HG02610 (cell line): ENCODE measurements at regions not wholly inside any gene's neighbourhood (a gene's known extent, or its start where the extent isn't known, plus 50 kb on each side); places are given as distances from the start of the nearest gene placed in this dataset.
"Not testable (repeated sequence)": the region's sequence is repeated elsewhere in the genome, so short reads cannot be mapped to it uniquely, and the experiment has no call there.

Experiments used
- ATAC-seq: cut with Tn5 transposase; IDR thresholded peaks from one replicate; pipeline ENCODE4 v1.9.1; 2021; ENCODE audit warnings: mild to moderate bottlenecking, moderate library complexity; ENCODE audit not compliant: unreplicated experiment

DNA sequence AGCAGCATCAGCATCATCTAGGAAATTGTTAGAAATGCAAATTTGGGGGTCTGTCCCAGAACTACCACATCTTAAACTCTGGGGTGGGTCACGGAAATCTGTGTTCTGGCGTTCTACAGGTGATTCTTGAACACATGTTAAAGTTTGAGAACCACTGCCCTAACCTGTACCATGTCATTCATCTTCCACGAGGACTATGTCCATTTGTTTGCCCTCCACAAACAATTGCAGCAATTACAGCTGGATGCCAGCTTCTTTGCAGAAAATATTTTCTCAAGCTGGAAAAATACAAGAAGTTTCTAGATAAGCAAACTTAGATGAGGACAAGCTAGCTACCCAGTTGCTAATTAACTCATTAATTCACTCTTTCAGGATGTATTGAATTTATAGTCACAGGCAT lies 54.1 kb downstream of the MAFB start:
- no peak for ATAC-seq

DNA sequence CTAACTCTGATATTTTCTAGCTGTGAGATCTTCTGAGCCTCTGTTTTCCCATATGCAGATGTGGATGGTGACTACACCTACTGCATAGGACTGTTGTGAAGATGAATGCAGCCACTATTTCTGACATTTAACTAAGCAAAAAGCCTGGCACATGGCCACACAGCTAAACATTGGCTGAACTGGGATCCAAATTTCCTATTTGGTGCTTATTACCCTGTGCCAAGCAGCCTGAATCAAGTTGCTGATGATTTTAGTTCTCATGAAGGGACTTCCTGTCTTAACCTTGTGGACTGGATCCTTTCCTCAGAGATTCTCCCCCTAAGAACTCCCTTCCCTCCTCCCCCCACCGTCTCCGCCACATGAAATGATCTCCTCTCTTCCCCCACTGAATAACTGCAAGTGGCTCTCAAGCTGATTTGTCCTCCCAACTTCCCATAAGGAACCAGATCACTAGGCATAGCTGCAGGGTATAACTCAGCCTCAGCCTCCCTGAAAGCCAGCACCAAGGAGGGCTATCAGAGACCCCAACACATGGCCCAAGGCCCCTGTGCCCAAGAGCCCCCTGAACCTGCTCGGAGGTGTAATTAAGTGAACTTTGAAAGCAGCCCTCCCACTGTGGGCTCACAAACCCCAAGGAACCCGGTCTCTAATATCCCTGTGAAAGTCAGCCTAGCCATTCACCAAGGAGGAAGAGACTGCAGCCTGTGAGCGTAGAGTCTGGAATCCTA lies 55.7 kb downstream of the MAFB start:
- ATAC-seq, result no peak

DNA sequence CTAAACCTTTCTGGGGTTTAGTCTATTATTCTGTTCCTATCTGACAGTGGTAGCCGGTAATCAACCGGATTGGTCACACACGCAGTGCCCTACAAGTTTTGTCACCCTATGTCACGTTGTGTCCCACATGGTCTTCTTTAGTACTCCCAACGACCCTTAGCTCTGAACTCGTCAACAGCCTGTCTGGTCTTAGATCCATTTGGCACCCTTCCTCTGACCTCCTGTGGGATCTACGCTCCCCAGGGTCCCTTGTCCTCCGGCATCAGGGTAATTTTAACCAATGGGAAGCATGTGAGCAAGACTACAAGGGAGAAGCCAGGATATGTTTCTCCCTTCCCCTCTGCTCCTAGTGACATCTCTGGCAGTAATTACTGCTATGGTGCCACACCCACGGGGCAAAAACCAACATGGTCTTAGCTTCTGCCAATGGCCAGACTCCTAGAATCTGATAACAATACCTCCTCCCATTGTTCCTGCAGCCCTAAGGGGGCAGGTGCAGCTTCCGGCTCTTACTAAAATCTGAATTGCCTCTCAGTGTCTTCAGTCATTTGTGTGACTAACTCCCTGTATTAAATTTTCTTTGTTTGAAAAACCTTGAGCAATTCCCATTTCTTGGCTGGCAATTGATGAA lies 56.6 kb downstream of the MAFB start:
- no peak for ATAC-seq

DNA sequence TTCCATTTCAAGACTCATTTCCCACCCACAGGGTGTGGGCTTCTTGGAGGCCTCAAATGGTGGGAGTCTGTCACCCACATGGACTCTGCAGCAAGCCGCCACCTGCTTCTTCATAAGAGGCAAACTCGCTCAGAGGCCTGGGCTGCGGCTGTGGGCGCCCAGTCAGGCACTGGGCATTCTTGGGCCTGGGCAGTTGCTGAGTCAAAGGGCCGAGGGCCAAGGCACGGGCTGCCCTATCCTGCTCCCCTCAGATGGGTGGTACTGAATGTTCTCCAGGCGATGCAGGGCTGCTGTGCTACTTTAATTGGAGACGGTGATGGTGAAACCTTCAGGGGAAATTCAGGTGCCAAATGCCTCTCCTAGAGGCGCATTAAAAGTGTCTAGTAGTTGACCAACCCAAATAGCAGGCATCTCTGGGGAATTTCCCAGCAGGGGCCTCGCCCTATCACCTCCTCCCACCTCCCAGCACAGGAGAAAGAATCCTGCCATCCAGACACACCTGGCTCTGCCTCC lies 57.9 kb downstream of the MAFB start:
- no peak for ATAC-seq

DNA sequence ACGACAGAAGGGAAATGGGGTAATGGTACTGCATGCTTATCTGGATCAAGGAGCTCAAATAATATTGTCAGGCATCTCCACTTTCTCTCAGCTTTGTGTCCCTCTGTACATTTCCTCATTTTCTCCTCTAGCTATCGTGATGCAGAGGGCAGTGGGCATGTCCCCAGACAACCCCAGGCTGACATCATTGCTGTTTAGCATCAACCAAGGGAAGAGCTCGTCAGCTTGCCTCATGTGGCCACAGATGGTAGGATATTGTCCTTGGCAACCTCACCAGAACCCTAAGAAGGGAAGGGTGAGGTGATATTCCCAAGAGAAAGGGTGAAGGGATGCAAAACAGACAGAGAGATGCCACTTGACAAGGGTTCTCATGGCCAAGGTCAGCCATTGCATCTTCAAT lies 58.3 kb downstream of the MAFB start:
- no peak for ATAC-seq

DNA sequence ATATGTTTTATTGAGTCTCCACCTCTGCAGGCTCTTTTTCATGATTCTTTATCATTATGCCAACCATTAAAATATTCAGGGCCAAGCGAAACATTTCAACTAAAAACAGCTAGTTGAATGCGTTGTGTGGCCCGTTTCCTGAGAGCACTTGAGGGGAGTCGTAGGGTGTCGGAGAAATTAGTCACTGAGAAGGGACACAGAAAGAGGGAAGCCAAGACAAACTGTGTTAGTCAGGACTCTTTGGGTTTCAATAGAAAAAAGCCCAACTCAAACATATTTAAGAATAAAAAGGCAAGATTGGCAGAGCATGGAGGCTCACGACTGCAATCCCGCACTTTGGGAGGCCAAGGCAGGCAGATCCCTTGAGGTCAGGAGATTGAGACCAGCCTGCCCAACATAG lies 58.9 kb downstream of the MAFB start:
- ATAC-seq, result no peak

DNA sequence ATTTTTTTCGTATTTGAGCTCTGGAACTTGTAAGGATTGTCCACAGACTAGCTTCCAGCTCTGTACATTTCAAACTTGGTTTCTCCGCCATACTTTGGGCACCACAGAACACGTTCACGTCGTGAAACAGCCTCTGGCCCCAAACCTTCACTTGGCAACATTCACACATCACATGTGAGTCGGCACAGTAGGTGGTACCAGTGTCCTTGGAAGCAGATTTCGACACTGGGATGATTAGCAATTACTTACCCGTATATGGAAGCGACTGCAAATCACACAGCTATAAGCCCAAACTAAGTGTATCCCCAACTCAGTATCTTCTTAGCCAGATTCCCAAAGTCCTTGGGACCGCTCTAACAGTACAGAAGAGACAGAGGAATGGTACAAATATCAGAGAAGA lies 60.2 kb downstream of the MAFB start:
- ATAC-seq, result no peak

DNA sequence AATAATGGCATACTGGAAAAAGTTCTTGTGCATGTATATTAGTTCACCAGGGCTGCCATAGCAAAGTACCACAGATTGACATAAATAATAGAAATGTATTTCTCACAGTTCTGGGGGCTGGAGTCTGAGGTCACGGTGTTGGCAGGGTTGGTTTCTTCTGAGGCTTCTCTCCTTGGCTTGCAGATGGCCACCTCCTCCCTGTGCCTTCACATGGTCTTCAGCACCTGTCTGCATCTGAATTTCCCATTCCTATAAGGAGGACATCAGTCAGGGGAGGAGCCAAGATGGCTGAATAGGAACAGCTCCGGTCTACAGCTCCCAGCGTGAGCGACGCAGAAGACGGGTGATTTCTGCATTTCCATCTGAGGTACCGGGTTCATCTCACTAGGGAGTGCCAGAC lies 70.0 kb downstream of the MAFB start:
- not testable (repeated sequence) for ATAC-seq

DNA sequence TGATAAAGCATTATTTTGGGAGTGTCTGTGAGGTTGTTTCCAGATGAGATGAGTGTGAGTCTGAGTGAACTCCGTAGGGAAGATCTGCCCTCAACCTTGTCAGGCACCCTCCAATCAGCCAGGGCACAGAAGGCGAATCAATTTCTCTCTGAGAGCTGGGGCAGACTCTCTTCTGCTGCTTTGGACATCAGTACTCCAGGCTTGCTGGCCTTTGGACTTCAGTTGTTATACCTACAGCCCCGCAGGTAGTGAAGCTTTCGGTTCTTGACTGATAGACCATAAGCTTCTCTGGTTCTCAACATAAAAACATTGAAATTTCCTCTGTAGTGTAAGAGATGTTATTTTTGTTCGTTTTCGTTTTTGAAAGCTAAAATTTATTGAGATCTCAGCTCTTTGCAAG lies 71.4 kb downstream of the MAFB start:
- no peak for ATAC-seq

DNA sequence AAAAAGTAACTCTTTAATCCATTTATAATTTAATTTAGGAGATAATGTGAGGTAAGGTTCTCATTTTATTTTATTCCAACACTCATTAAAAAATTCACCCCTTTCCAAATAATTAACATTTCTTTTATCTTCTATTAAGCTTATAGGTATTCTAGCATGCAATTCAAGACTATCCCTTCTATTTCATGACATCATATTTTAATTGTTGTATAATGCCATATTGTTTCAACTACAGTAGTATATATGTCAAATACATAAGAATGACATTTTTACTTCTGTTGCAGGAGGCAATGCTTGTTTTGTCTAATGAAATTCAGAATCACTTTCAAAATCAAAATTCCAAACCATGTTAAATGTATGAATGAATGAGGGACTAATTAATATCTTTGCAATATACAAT lies 76.2 kb downstream of the MAFB start:
- ATAC-seq, result no peak

DNA sequence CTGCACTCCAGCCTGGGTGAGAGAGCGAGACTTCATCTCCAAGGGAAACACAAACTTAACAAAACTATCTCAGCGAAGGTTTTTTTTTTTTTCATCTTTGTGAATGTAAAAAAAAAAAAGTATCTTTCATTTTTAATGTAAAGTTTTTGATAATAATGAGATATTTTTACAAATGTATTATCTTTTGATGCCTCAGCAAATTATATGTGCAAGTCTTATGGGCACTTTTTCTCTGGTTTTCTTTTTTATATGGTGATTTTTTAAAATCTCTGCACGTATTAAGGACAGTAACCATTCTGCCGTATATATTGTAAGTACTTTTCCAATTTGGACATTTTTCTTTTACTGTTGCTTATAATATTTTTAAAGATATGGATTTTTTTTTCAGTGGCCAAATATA lies 76.8 kb downstream of the MAFB start:
- ATAC-seq, result no peak

DNA sequence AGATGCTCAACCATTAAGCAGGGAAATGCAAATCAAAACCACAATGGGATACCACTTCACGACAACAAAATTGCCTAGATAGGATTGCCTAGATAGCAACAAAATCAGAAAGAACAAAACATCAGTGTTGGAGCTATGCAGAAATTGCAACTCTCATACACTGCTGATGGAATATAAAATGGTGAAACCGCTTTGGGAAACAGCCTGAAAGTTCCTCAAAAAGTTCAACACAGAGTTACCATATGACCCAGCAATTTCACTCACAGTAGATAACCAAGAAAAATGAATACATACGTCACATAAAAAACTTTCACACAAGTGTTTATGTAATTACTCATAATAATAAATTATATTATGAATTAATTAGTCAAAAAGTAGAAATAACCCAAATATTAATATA lies 78.3 kb downstream of the MAFB start:
- no peak for ATAC-seq

DNA sequence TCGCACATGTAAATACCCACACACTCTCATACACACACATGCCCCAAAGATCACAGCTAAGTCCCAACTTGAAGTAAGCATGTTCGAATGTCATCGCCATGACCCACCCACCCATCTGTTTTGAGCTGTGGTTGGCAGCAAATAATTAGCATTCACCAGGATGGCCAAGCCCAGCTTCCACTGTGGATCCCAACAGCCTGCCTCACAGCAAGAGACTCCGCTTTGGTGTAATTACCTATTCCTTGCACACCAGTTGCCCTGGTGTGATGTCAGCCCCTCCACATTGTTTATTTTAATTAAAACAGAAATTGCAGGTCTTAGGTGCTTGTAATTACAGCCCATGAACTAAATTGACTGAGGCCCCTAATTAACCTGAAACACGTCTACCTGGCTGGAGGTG lies 81.1 kb downstream of the MAFB start:
- no peak for ATAC-seq

DNA sequence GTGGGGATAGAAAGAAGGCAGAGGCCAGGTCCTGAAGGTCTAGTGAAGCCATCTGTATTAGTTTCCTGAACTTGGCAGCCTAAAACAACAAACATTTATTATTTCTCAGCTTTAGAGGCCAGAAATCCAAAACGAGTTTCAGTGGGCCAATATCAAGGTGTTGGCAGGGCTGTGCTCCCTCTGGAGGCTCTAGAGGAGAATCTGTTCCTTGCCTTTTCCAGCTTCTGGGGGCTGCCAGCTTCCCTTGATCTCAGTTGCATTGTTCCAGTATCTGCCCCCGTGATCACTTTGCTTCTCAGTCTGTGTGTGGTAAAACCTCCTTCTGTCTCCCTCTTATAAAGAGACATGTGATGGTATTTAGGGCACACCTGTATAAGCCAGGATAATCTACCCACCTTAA lies 82.4 kb downstream of the MAFB start:
- ATAC-seq, result no peak

DNA sequence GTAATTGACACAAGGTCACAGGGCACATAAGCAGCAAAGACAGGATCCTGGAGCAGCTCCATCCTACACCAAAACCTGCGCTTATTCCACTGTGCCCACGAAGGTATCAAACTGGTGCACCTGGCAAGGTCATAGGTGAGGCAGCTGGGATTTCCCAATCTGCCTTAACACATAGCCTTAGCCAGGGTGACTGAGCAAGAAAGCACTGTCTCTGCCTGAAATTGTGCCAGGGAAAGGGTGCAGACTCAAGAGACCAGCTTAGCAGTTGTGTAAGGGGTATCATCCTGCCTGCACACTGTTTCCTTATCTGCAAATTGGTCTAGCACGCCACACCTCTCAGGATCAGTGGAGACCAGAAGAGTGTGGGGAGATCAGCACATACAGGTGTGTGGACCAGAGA lies 82.8 kb downstream of the MAFB start:
- ATAC-seq, result no peak

DNA sequence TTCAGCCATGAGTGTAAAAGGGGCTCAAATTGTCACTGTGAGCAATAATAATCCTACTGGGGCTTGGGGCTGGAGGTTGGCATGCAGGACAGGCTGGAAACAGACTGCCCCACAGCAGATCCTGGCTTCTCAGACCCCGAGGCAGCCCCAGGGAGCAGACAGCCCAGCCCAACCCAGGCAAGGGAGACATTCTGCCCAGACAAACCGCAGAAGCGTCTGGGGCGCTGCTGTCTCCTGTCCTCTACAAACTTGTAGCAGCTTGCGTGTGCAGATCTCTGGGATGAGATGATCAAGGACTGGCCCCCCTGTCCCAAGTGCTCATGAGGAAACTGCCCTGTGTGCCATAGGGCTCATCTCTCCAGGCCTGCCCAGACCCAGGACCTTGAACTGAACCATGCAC lies 84.6 kb downstream of the MAFB start:
- ATAC-seq, result no peak

DNA sequence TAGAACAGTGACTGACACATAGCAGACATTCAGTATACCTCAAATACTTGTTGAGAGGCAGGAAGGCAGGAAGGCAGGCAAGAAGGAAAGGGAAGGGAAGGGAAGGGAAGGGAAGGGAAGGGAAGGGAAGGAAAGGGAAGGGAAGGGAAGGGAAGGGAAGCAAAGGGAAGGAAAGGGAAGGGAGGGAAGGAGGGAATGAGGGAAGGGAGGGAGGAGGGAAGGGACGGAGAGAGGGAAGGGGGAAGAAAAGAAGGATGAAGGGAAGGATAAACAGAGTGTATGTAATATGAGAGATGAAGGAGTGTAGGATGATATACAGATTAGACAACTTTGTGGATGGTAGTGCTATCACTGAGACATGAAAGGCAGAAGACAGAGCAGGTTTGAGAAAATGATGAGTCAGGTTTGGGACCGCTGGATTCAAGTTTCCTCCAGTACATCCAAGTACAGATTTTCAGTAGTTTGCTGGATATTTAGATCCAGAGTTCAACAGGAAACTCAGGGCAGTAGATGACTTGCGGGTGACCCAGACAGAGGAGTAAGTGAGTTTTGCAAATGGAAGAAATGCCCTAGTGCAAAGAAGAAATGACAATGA lies 85.9 kb downstream of the MAFB start:
- no peak for ATAC-seq

DNA sequence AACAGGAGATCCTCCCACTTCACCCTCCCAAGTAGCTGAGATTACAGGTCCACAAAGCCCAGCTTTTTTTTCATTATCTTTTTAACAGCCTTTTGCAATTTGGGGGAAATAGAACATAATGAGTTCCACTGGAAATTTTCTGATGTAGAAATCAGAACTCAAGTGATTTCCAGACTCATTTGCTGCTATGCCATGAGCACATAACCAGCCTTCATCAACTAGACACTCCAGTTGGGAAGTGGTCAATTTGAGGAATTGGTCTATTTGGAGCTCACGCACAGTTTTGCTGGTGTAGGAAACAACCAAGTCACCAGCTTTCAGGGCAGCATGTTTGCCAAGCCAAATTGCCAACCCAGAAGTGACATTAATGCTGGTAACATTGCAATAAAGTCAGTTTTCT lies 86.7 kb downstream of the MAFB start:
- no peak for ATAC-seq

DNA sequence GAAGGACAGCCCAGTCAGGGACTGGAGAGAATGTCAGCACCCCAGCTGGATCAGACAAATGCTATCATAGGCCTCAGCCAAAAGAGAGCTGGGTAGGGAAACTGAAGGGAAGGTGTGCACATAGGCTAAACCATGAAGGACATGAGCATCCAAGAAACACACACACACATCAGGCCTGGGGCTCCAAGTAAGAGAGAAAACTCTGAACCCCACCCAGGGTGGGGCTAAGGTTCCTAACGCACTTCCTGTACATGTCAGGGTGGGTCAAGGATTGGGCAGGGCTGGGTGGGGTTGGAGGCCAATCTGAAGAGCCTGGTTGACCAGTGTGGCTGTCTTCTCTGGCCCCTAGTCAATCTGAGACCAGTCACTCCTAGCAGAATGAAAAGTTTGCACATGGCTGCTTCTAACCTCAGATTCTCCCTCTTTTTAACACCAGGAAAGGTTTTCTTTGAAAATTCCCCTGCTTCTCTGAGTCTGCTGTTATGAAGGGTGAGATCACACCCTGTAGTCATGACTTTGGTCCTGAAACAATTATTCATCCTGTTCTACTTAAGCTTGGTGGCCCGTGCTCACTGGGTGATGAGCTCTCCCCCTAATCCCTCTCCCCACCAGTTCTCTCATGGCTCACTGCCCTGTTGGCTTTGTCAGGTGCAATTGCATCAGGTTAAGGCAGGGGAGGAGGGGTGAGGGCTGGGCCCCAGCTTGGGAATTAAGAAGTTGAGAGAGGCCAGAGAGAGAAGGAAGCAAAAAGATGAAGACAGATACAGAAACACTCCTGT lies 88.4 kb downstream of the MAFB start:
- ATAC-seq, result no peak

DNA sequence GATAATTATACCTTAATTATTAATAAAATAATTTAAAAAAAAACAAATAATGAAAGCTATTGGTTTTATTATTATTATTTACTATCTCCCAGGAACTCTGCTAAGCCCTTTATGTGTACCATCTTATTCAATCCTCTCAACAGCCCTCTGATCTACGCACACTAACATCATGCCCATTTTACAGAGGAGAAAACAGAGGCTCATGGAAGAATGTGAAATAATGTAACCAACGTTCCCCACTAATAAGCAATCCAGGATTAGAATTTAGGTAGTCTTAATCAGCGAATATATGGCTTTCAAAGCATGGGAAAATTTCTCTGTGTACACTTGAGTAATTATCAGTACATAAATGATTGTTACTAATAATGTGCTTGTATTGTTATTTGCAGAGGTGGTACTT lies 89.0 kb downstream of the MAFB start:
- ATAC-seq, result no peak

DNA sequence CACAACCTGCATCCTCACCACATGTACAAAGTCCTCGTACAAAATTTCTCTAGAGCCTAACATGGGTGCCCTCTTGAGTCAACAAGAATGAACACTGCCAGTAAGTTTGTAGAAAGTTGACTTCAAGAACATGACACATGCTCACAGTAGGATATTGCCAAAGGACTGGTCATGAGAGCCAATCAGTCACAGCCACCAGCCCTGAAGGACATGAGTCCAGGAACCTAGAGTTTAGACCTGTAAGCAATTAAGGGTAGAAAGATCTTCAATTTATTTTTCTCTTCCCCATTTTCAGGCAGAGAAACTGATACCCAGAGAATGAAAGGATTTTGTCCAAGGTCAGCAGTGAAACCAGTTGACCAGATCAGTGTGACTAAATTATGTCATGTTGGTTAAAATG lies 96.1 kb downstream of the MAFB start:
- no peak for ATAC-seq

DNA sequence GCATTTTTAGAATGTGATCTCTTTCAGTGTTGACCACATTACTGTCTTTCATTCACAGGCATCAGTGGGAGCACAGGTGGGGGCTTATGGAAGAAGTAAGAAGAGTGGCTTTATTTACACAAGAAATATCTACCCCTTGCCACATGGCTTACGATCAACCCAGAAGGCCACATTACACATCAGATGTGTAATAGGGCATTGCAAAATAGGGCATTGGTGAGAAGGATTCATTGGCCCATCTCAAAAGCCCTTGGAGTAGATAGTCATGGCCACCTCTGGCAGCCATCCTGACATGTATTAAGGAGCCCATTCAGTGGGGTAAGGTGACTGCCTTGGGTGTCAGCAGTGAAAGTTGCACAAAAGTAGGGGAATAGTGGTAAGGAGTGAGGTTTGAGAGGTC lies 97.5 kb downstream of the MAFB start:
- ATAC-seq, result no peak
